Neural progenitor cell (in vitro differentiated cells): ENCODE measurements at regions not wholly inside any gene's neighbourhood (a gene's known extent, or its start where the extent isn't known, plus 50 kb on each side); places are given as distances from the start of the nearest gene placed in this dataset.

Experiments
- DNase-seq: peaks from one replicate; pipeline ENCODE4 v3.0.0-alpha.2; 2016; ENCODE audit warnings: low spot score
- H2AFZ ChIP-seq: fragments of 200-600 bp; sonication (generic); replicated peaks from 2 replicates; pipeline ENCODE4 v1.6.1; 2016; ENCODE audit warnings: antibody characterized with exemption
- H3F3A ChIP-seq: fragments of 200-600 bp; sonication (generic); 2 replicates; pipeline ENCODE4 v1.6.1; 2016; ENCODE audit warnings: antibody characterized with exemption, low read depth
- H3K27ac ChIP-seq: fragments of 200-600 bp; sonication (generic); 2 replicates; pipeline ENCODE4 v1.5.1; 2016; ENCODE audit warnings: mild to moderate bottlenecking
- H3K27me3 ChIP-seq: fragments of 200-600 bp; sonication (generic); 2 replicates; pipeline ENCODE4 v1.6.1; 2016; ENCODE audit warnings: mild to moderate bottlenecking, moderate library complexity
- H3K36me3 ChIP-seq: fragments of 200-600 bp; sonication (generic); 2 replicates; pipeline ENCODE4 v1.5.1; 2016
- H3K4me1 ChIP-seq: fragments of 200-600 bp; sonication (generic); 2 replicates; pipeline ENCODE4 v1.6.1; 2016; ENCODE audit warnings: mixed run types
- H3K4me2 ChIP-seq: fragments of 200-600 bp; sonication (generic); 2 replicates; pipeline ENCODE4 v1.6.1; 2016
- H3K4me3 ChIP-seq: fragments of 200-600 bp; sonication (generic); 2 replicates; pipeline ENCODE4 v1.5.1; 2016
- H3K79me2 ChIP-seq: fragments of 200-600 bp; sonication (generic); 2 replicates; pipeline ENCODE4 v1.6.1; 2016; ENCODE audit warnings: low read depth
- H3K9ac ChIP-seq: fragments of 200-600 bp; sonication (generic); 2 replicates; pipeline ENCODE4 v1.6.1; 2016
- H3K9me3 ChIP-seq: fragments of 200-600 bp; sonication (generic); 2 replicates; pipeline ENCODE4 v1.5.1; 2016; ENCODE audit warnings: low read depth
- H4K20me1 ChIP-seq: fragments of 200-600 bp; sonication (generic); 2 replicates; pipeline ENCODE4 v1.6.1; 2016; ENCODE audit warnings: low read depth
- H3K27ac Mint-ChIP-seq: 3 replicates; pipeline ENCODE4 v1.8.0; 2021; ENCODE audit warnings: mixed read lengths
- H3K27me3 Mint-ChIP-seq: 2 replicates; pipeline ENCODE4 v1.8.0; 2022; ENCODE audit warnings: low read depth, mild to moderate bottlenecking, inconsistent platforms, moderate library complexity, mixed read lengths; ENCODE audit not compliant: insufficient read depth
- H3K36me3 Mint-ChIP-seq: 3 replicates; pipeline ENCODE4 v1.8.0; 2021; ENCODE audit warnings: mixed read lengths
- H3K4me1 Mint-ChIP-seq: 3 replicates; pipeline ENCODE4 v1.8.0; 2021; ENCODE audit warnings: mixed read lengths
- H3K4me3 Mint-ChIP-seq: 3 replicates; pipeline ENCODE4 v1.8.0; 2021; ENCODE audit warnings: mild to moderate bottlenecking, moderate library complexity, mixed read lengths
- H3K9me3 Mint-ChIP-seq: 3 replicates; pipeline ENCODE4 v1.8.0; 2020; ENCODE audit warnings: mixed read lengths
- EZH2 ChIP-seq: fragments of 200-600 bp; sonication (generic); IDR thresholded peaks from 2 replicates; pipeline ENCODE4 v1.6.1; 2017; ENCODE audit warnings: antibody characterized with exemption, mild to moderate bottlenecking, moderate library complexity
- EZH2phosphoT487 ChIP-seq: fragments of 200-600 bp; sonication (generic); IDR thresholded peaks from 2 replicates; pipeline ENCODE4 v1.6.1; 2017; ENCODE audit warnings: antibody characterized with exemption
- TF ChIP-seq, protein P1 (sequence below): fragments of 200-600 bp; sonication (generic); IDR thresholded peaks from 2 replicates; pipeline ENCODE4 v1.5.1; 2017; ENCODE audit warnings: antibody characterized with exemption, mild to moderate bottlenecking

DNA sequence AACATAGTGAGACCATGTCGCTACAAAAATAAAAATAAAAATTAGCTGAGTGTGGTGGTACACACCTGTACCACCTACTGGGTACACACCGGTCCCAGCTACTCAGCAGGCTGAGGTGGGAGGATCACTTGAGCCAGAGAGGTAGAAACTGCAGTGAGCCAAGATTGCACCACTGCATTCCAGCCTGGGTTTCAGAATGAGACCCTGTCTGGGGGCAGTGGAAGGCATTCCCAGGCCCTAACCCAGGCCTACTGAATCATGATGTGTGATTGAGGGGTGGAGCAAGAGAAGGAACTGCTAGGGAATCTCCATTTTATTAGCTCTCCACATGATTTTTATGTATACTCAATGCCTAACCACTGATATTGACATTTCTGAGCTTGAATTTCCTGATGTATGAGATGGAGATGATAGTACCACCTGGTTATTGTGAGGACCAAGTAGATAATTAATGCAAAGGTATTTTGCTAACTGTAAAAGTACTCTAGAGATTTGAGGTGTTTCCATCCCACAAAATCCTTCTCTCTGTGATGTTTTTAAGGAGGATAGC, 169.5 kb upstream of the UMPS start:
- Mint-ChIP-seq H3K9me3 (no peaks in the 10 kb centered on the region), H3K27me3 (peaks cover 3% of the 10 kb centered on the region), H3K4me3 (no peak overlapping the region), H3K4me1 (peaks cover 27% of the 10 kb centered on the region), H3K36me3 (no peaks in the 10 kb centered on the region), H3K27ac (no peak overlapping the region)
- Histone ChIP-seq H3K9me3 (no peaks in the 10 kb centered on the region), H3K79me2 (no peaks in the 10 kb centered on the region), H3K27ac (no peak overlapping the region), H3K9ac (no peak overlapping the region), H3K4me3 (no peak overlapping the region), H4K20me1 (no peaks in the 10 kb centered on the region), H3K4me1 (peaks cover 7% of the 10 kb centered on the region), H2AFZ (no peak overlapping the region), H3K4me2 (no peak overlapping the region), H3K36me3 (no peaks in the 10 kb centered on the region), H3F3A (no peaks in the 10 kb centered on the region), H3K27me3 (no peaks in the 10 kb centered on the region)
- no peak for DNase-seq
- TF ChIP-seq EZH2 (no peak), EZH2phosphoT487 (no peak)
- TF ChIP-seq, protein P1, sequence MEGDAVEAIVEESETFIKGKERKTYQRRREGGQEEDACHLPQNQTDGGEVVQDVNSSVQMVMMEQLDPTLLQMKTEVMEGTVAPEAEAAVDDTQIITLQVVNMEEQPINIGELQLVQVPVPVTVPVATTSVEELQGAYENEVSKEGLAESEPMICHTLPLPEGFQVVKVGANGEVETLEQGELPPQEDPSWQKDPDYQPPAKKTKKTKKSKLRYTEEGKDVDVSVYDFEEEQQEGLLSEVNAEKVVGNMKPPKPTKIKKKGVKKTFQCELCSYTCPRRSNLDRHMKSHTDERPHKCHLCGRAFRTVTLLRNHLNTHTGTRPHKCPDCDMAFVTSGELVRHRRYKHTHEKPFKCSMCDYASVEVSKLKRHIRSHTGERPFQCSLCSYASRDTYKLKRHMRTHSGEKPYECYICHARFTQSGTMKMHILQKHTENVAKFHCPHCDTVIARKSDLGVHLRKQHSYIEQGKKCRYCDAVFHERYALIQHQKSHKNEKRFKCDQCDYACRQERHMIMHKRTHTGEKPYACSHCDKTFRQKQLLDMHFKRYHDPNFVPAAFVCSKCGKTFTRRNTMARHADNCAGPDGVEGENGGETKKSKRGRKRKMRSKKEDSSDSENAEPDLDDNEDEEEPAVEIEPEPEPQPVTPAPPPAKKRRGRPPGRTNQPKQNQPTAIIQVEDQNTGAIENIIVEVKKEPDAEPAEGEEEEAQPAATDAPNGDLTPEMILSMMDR = no peak

DNA sequence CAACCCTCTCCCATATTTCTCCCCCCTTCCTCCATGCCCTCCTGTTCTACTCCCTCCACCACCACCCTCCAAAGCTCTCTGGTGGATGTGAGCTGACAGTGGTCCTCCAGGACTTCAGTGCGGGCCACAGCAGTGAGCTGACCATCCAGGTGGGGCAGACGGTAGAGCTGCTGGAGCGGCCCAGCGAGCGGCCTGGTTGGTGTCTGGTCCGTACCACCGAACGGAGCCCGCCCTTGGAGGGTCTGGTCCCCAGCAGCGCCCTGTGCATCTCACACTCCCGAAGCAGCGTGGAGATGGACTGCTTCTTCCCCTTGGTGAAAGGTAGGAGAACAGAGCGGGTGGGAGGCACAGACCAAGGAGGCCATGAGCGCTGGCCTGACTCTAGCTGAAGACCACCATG, 167.5 kb upstream of the UMPS start:
- no peaks in the 10 kb centered on the region for H3K9me3 ChIP-seq
- no peaks in the 10 kb centered on the region for H3K9me3 Mint-ChIP-seq
- no peak overlapping the region for H3K27ac Mint-ChIP-seq
- H3K4me3 ChIP-seq = no peak overlapping the region
- peaks cover 7% of the 10 kb centered on the region for H3K4me1 ChIP-seq
- H3K27me3 ChIP-seq = no peaks in the 10 kb centered on the region
- H3K79me2 ChIP-seq = no peaks in the 10 kb centered on the region
- no peak overlapping the region for H3K4me3 Mint-ChIP-seq
- no peak overlapping the region for H3K27ac ChIP-seq
- H2AFZ ChIP-seq = no peak overlapping the region
- no peaks in the 10 kb centered on the region for H3F3A ChIP-seq
- no peak for DNase-seq
- H3K27me3 Mint-ChIP-seq = peaks cover 5% of the 10 kb centered on the region
- no peaks in the 10 kb centered on the region for H3K36me3 Mint-ChIP-seq
- H4K20me1 ChIP-seq = no peaks in the 10 kb centered on the region
- H3K4me2 ChIP-seq = no peak overlapping the region
- no peak overlapping the region for H3K9ac ChIP-seq
- H3K4me1 Mint-ChIP-seq = peaks cover 22% of the 10 kb centered on the region
- no peaks in the 10 kb centered on the region for H3K36me3 ChIP-seq
- TF ChIP-seq, protein P1 = no peak
- TF ChIP-seq EZH2 (no peak), EZH2phosphoT487 (no peak)

DNA sequence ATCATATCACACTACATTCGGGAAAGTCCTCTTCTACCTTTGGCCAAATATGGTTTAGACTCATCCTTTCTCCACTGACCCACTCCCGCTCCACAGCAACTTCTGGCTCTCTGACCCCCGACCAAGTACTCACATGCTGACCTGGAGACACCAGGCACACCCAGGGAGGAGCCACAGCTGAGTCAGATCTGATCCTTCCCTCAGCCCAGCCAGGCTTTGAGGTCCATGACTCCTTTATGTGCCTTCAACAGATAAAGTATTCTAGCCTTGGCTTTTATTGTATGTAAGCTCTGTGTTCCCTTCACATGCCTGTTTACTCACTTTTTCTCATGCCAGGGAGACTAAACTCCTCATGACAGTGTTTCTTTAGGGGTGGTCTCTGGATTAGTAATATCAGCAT, 166.9 kb upstream of the UMPS start:
- Mint-ChIP-seq H3K27ac (no peak overlapping the region), H3K4me1 (peaks cover 22% of the 10 kb centered on the region), H3K9me3 (no peaks in the 10 kb centered on the region), H3K27me3 (peaks cover 5% of the 10 kb centered on the region), H3K36me3 (no peaks in the 10 kb centered on the region), H3K4me3 (no peak overlapping the region)
- Histone ChIP-seq H3F3A (no peaks in the 10 kb centered on the region), H3K4me2 (no peak overlapping the region), H3K4me1 (peaks cover 7% of the 10 kb centered on the region), H3K79me2 (no peaks in the 10 kb centered on the region), H3K9me3 (no peaks in the 10 kb centered on the region), H3K9ac (no peak overlapping the region), H3K27ac (no peak overlapping the region), H3K36me3 (no peaks in the 10 kb centered on the region), H4K20me1 (no peaks in the 10 kb centered on the region), H3K27me3 (no peaks in the 10 kb centered on the region), H3K4me3 (no peak overlapping the region), H2AFZ (no peak overlapping the region)
- TF ChIP-seq EZH2 (no peak), EZH2phosphoT487 (no peak)
- TF ChIP-seq, protein P1 = no peak
- DNase-seq = no peak
